ENCODE measurements at regions not wholly inside any gene's neighbourhood (a gene's known extent, or its start where the extent isn't known, plus 50 kb on each side); places are given as distances from the start of the nearest gene placed in this dataset.

GRCh38 chr16:51716195-51716594, 565.1 kb upstream of the SALL1 start:
- TF ChIP-seq CTCF (IDR thresholded peaks at IDR 0.05; ENCODE audit: low read depth, low read length): no peak
- no peak for TF ChIP-seq EZH2phosphoT487 (IDR thresholded peaks at IDR 0.05; ENCODE audit: low read depth)
